ENCODE measurements at regions not wholly inside any gene's neighbourhood (a gene's known extent, or its start where the extent isn't known, plus 50 kb on each side); places are given as distances from the start of the nearest gene placed in this dataset.

GRCh38 chr10:28190196-28190595 is 112.7 kb downstream of the MPP7 start:
- TF ChIP-seq EZH2 (IDR thresholded peaks at IDR 0.05; ENCODE audit: borderline replicate concordance, low read depth, low read length, severe bottlenecking) (no peak), POLR2A (IDR thresholded peaks at IDR 0.05; ENCODE audit: low read depth, low read length) (no peak)

Measured in endothelial cell of umbilical vein (primary cell).